Dendritic cell treated with granulocyte-macrophage colony-stimulating factor and Interleukin-4, amounts not matched to agents 40 ng/mL and 50 ng/mL, for 4 days (primary cell): ENCODE measurements at regions not wholly inside any gene's neighbourhood (a gene's known extent, or its start where the extent isn't known, plus 50 kb on each side); places are given as distances from the start of the nearest gene placed in this dataset.

Experiments
- H3K27ac Mint-ChIP-seq: one replicate; pipeline ENCODE4 v1.8.0; 2022; ENCODE audit warnings: mild to moderate bottlenecking, mixed read lengths
- H3K27me3 Mint-ChIP-seq: one replicate; pipeline ENCODE4 v1.8.0; 2022; ENCODE audit warnings: mild to moderate bottlenecking, mixed read lengths
- H3K36me3 Mint-ChIP-seq: one replicate; pipeline ENCODE4 v1.8.0; 2022; ENCODE audit warnings: low read depth, mixed read lengths
- H3K4me1 Mint-ChIP-seq: one replicate; pipeline ENCODE4 v1.8.0; 2022; ENCODE audit warnings: low read depth, mixed read lengths
- H3K4me3 Mint-ChIP-seq: one replicate; pipeline ENCODE4 v1.8.0; 2022; ENCODE audit warnings: mild to moderate bottlenecking, moderate library complexity, mixed read lengths
- H3K9me3 Mint-ChIP-seq: one replicate; pipeline ENCODE4 v1.8.0; 2022; ENCODE audit warnings: mixed read lengths
- intact Hi-C: fragments of 100-400 bp; cut with micrococcal nuclease; formaldehyde crosslinking; loops from one replicate; pipeline ENCODE4 v1.15.0; 2022

DNA sequence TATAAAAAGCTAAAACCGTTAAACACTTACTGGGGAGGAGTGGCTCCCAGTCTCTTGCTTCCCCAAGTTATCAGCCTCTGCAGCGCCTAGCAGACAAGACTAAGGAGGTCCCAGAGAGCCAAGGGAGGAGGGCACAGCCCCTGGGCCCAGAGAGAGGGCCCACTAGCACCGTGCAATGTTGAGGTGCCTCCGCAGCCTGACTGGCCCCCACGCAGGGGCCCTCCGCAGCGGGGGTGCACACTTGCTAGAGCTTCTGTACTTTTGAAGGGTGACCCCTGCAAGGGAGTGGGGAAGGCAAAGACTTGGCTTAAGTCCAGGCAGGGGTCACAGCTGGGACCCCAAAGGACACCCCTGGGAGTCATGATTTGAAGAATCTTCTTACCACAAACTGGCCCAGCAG is 98.0 kb downstream of the ADAMTS15 start:
- Mint-ChIP-seq H3K9me3 (no peaks in the 10 kb centered on the region), H3K4me3 (no peak overlapping the region), H3K27ac (no peak overlapping the region), H3K27me3 (no peaks in the 10 kb centered on the region), H3K36me3 (no peaks in the 10 kb centered on the region), H3K4me1 (peaks cover 5% of the 10 kb centered on the region)
- intact Hi-C loops, result no loop called here

DNA sequence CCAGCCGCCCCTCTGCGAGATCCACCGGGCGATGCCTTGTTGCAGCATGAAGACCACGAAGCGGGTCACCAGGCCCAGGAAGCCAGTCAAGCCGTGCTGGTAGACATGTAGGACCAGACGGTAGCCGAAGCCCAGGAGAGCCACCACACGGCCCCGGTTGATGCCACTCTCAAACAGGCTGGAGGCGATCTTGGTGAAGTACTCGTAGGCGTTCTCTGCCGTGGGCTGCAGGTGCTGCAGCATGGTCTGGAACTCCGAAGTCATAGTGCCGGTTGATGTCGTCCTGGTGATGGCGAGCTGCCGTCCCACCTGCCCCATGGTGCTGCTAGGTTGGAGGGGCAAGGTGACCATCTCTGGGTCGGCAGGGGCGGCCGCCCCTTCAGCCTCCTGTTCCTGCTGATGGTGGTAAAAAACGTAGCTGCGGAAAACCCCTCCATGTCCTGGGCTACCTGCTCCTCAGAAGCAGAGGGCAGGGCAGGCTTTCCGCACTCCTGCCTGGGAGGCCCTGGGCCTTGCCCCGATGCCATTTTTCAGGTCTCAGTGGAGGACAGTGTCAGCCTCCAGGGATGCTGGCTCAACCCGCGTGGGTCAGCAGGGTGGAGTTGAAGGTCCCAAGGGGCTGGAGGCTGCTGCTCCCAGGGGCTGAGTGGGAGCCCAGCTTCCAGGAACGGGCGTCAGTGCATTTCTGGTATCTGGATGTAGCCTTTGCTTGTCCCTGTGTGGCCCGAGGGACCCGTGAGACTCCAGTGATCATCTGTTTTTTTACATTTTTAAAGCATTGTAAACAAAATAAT is 98.7 kb downstream of the ADAMTS15 start:
- Mint-ChIP-seq H3K27me3 (no peaks in the 10 kb centered on the region), H3K27ac (no peak overlapping the region), H3K4me1 (peaks cover 8% of the 10 kb centered on the region), H3K9me3 (no peaks in the 10 kb centered on the region), H3K36me3 (no peaks in the 10 kb centered on the region), H3K4me3 (no peak overlapping the region)
- intact Hi-C loops, result no loop called here

DNA sequence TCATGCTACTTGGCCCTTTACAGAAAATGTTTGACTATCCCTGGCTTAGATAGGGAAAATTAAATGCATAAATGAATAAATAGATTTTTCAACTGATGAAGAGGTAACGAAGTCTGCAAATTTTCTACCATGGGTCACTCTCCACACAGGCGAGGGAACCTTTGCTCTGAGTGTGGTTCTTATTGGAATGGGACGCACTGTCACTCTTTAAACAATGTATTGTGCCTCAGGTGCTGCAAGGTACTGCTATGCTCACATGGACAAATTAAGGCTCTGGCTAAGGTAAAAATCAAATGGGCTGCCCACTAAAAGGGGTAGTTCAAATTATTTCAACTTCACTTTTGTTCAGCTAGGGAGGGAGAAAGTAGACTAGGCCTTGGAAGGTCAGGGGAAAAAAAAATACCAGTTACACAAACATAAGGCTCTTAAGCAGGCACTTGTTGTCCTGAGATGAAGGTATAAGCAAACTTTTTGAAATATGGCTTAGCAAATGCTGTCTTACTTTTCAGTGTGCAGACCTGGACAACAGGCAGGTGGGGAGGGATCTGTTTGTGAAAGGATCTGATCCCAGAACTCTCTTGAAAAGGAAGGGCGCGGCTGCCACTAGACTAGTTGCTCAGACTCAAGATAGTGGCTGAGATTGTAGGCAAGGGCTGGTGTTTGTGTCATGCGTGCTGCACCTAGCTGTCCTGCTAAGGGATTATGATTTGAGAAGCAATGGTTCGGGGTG is 99.5 kb downstream of the ADAMTS15 start:
- Mint-ChIP-seq H3K27ac (no peak overlapping the region), H3K4me1 (peaks cover 8% of the 10 kb centered on the region), H3K9me3 (no peaks in the 10 kb centered on the region), H3K4me3 (no peak overlapping the region), H3K36me3 (no peaks in the 10 kb centered on the region), H3K27me3 (no peaks in the 10 kb centered on the region)
- intact Hi-C loops, result no loop called here

DNA sequence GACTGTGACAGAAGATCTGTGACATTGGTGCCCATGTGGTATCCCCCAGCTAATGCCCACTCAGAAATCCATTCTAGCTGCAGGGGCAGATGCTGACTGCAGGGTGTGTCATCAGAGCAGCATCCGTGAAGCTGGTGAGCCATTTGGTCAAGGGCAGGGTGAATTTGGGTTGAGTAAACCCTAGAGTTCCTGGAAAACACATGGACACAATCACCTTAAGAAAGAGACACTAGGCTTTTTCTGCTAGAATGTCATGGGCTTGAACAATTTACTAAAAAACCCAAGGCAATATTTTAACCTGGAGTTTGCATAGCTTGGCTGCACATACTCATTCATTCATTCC is 100.0 kb downstream of the ADAMTS15 start:
- Mint-ChIP-seq H3K4me3 (no peak overlapping the region), H3K9me3 (no peaks in the 10 kb centered on the region), H3K4me1 (peaks cover 8% of the 10 kb centered on the region), H3K36me3 (no peaks in the 10 kb centered on the region), H3K27ac (no peak overlapping the region), H3K27me3 (no peaks in the 10 kb centered on the region)
- intact Hi-C loops, result no loop called here

DNA sequence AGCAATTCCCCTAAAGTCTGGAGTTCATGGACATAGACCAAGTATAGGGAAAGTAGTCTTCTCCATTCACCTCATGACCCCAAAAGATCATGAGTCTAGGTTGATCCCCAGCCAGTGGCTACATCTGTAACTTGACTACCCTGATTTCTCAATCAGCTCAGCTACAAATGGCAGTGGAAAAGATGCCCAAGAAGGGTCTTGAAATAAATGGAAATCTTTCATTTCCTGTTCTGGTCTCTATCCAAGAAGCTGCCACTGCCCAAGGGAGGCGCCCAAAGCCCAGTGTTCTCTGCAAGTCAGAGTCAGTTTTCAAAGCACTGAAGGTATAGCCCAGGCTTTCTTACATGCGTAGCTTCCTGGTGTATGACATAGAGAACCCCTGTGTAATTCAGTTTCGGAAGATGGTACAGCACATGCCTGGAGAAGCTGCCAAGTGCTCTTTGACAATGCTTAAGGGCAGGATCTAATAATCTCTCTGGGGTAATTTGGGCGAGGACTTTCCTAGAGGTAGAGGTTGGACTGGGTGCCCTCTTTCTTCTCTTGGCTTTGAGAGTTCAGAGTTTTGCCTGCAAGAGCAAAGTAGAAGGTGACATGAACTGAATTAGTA is 101.1 kb downstream of the ADAMTS15 start:
- no peak overlapping the region for H3K4me3 Mint-ChIP-seq
- intact Hi-C loops, result no loop called here
- no peaks in the 10 kb centered on the region for H3K36me3 Mint-ChIP-seq
- peaks cover 8% of the 10 kb centered on the region for H3K4me1 Mint-ChIP-seq
- H3K27me3 Mint-ChIP-seq, result no peaks in the 10 kb centered on the region
- H3K9me3 Mint-ChIP-seq, result no peaks in the 10 kb centered on the region
- H3K27ac Mint-ChIP-seq, result no peak overlapping the region

DNA sequence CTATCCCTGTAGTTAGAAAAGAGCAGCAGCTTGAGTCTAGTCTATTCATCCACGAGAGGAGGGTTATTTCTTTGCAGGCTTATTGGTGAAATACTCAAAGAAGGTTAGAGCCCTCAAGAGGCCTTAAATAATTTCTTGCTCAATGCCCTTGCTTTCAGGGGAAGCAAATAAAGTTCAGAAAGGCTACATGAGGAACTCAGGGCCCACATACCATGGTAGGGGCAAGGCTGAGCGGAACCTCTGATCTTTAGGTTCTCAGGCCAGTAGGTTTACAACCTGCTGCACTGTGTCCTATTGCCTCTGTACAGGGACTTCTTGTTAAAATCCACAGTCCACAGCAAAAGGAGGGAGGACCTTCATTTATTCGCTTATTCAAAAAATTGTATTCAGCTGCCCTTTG is 101.7 kb downstream of the ADAMTS15 start:
- no peaks in the 10 kb centered on the region for H3K27me3 Mint-ChIP-seq
- H3K36me3 Mint-ChIP-seq, result no peaks in the 10 kb centered on the region
- H3K27ac Mint-ChIP-seq, result no peak overlapping the region
- intact Hi-C loops, result no loop called here
- no peaks in the 10 kb centered on the region for H3K9me3 Mint-ChIP-seq
- H3K4me3 Mint-ChIP-seq, result no peak overlapping the region
- peaks cover 8% of the 10 kb centered on the region for H3K4me1 Mint-ChIP-seq

DNA sequence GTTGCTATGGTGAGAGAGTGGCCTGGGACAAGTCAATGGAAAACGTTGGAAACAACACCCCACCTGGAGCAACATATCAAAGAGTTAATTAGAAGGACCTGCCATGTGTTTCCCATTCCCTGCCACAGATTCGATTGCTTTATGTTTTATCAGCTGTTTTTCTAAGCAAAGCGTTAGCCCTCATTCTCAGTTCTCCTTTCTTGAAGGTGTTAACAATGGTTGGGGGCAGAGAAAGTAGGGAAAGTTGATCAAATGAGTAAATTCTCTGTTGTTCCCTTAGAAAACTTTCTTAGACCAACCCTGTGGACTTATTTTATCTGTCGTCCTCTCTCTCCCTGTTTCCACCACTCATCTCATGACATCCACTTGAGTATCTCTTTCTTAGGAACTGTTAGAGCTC is 102.5 kb downstream of the ADAMTS15 start:
- Mint-ChIP-seq H3K27ac (no peak overlapping the region), H3K36me3 (no peaks in the 10 kb centered on the region), H3K27me3 (no peaks in the 10 kb centered on the region), H3K4me1 (peaks cover 8% of the 10 kb centered on the region), H3K4me3 (no peak overlapping the region), H3K9me3 (no peaks in the 10 kb centered on the region)
- intact Hi-C loops, result no loop called here

DNA sequence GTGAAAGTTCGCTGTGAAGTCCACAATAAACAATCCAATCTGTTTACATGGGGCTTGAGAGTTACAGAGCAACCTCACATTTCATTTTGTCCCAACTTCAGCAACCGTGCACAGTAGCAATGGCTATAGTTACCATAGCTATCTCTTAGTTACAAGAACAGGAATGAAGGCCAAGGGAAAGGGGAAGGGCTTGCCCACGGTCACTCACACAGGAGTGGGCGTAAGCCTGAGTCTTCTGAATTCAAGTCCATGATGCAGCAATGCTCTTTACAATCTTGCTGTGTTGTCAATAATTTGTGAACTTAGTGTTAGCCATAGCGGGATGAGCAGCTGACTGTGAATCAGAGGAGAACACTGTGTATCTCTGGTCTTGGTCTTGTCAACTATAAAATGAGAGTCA is 102.9 kb downstream of the ADAMTS15 start:
- intact Hi-C loops, result no loop called here
- peaks cover 8% of the 10 kb centered on the region for H3K4me1 Mint-ChIP-seq

DNA sequence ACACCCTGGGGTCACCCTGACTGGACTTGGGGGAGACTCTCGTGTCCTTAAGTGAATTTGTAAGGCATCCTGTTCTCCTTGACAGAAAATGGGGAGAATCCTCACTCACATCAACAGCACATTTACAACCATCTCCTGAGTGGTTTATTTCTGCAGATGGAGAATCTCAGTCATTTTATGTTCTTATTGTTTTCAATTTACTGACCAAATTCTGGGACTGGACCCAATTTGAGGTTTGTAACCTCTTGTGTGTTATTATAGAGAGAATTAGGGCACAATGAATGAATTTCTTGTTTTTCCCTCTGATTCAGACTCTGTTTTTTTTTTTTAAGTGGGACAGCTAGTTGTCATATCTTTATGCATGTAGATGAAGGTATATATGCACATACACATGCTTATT is 104.9 kb downstream of the ADAMTS15 start:
- Mint-ChIP-seq H3K9me3 (no peaks in the 10 kb centered on the region), H3K4me3 (no peak overlapping the region), H3K27ac (no peak overlapping the region), H3K4me1 (peaks cover 8% of the 10 kb centered on the region), H3K36me3 (no peaks in the 10 kb centered on the region), H3K27me3 (peaks cover 1% of the 10 kb centered on the region)
- intact Hi-C loops, result no loop called here

More for the DNA sequence above, 102.9 kb downstream of the ADAMTS15 start:
- H3K9me3 Mint-ChIP-seq, result no peaks in the 10 kb centered on the region
- no peaks in the 10 kb centered on the region for H3K27me3 Mint-ChIP-seq
- H3K36me3 Mint-ChIP-seq, result no peaks in the 10 kb centered on the region
- no peak overlapping the region for H3K27ac Mint-ChIP-seq
- H3K4me3 Mint-ChIP-seq, result no peak overlapping the region

DNA sequence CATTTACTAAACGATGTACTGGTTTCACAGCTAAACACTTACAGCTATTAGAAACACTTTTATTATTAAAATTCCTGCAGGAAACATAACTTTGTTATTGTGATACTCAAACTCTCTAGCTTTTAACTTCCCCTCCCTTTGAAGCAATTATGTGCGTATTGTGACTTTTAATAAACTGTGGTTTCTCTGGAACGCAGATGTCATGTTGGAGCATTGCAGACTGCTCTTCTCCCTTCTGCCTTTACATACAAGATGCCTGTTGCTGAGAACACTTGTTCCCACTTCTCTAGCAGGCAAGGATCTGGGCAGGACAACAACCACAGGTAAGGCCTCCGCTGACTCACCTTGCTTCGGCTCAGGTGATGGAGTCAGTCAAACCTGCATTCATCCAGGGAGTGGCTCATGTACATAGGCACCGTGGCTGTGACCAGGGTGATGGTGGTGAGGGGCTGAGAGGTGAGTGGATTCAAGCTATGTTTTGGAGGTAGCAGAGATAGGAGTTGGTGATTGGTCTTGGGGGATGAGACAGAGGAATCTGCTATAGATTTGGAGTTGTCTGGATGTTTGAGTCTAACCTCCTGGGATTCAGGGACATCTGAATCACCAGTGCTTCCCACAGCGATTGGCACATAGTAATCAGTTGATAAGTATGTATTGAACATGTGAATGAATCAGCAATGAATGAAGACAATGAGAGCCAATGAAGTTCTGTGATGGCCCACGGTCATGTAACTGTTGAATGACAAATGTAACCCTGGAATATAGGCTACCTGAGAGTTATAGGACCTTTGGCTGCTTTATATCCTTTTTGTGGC is 106.0 kb downstream of the ADAMTS15 start:
- no peak overlapping the region for H3K27ac Mint-ChIP-seq
- peaks cover 1% of the 10 kb centered on the region for H3K27me3 Mint-ChIP-seq
- H3K9me3 Mint-ChIP-seq, result no peaks in the 10 kb centered on the region
- H3K4me3 Mint-ChIP-seq, result no peak overlapping the region
- intact Hi-C loops, result no loop called here
- H3K36me3 Mint-ChIP-seq, result no peaks in the 10 kb centered on the region
- H3K4me1 Mint-ChIP-seq, result peaks cover 8% of the 10 kb centered on the region

DNA sequence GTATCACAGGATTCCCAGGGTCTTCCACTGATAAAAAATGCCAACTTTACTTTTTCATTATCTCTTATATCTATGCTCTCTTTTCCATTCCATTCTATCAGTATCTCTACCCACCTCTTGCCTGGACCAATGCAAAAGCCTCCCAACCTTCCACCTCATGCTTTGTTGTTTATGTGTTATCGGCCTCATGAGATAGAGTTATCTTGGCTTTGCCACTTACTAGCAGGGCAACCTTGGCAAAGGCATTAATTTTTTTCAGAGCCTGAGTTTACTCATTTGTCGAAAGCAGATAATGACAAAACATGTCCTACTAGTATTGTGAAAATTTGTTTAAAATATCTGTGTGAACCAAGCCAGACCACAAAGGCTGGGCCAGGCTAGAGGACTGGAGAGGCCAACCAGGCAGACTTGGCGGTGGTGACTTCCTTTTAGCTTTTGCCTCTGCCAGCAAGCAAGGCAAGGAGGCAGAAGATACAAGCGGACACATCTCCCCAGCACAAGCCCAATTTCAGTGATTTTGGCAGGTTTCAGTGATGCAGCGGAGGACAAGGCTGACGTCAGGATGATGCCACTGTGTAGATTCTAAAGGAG is 106.9 kb downstream of the ADAMTS15 start:
- Mint-ChIP-seq H3K9me3 (no peaks in the 10 kb centered on the region), H3K4me1 (peaks cover 8% of the 10 kb centered on the region), H3K27ac (no peak overlapping the region), H3K36me3 (no peaks in the 10 kb centered on the region), H3K4me3 (no peak overlapping the region), H3K27me3 (peaks cover 1% of the 10 kb centered on the region)
- intact Hi-C loops, result no loop called here

DNA sequence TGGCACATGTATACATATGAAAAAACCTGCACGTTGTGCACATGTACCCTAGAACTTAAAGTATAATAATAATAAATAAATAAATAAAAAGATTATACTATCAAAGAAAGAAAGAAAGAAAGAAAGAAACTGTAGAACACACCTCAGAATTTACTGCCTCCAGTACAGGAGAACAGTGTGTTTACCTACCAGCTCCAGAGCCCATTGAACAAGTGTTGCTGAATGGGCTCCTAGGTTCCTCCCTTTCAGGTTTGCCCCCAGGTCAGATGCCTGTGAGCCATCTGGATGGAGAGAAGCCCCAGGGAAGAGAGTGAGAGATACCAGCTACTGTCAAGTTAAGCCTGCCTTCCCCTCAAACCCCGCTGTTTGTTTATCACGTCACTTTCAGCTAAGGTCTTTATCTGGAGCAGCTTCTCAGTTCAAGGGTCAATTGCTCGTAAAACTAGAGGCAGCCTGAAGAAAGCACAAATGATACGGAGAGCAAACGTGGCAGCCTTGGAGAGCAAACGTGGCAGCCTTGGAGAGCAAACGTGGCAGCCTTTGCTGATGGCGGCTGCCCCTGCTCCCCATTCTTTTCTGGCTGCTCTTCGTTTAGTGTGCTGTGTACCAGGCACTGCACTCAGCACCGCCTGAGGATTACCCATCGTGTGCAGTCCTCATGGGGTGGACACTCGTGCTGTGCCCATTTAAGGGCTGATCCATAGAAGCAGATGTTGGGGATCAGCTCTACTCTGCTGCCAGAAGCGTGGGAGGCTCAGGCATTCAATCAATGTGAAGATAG is 111.7 kb downstream of the ADAMTS15 start:
- Mint-ChIP-seq H3K27me3 (peaks cover 1% of the 10 kb centered on the region), H3K4me1 (no peaks in the 10 kb centered on the region), H3K4me3 (no peak overlapping the region), H3K9me3 (no peaks in the 10 kb centered on the region), H3K36me3 (no peaks in the 10 kb centered on the region), H3K27ac (no peak overlapping the region)
- intact Hi-C loops, result no loop called here

DNA sequence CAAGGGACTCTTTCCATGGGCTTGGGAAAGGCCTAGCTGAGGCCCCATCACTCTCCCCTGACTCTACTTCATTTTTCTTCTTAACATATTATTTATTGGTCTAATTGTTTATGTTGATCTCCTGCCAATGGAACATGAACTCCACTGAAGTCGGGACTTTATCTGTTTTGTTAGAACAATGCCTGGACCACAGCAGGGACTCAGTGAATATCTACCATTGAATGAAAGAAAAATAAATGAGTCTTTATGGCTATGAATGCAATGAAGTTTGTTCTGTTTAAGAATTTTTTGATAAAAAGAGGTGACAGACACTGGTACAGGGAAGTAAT is 112.3 kb downstream of the ADAMTS15 start:
- Mint-ChIP-seq H3K36me3 (no peaks in the 10 kb centered on the region), H3K4me3 (no peak overlapping the region), H3K27ac (no peak overlapping the region), H3K4me1 (no peaks in the 10 kb centered on the region), H3K27me3 (peaks cover 1% of the 10 kb centered on the region), H3K9me3 (no peaks in the 10 kb centered on the region)
- intact Hi-C loops, result no loop called here
